Gastroesophageal sphincter (tissue), 4 donors: ENCODE measurements at regions not wholly inside any gene's neighbourhood (a gene's known extent, or its start where the extent isn't known, plus 50 kb on each side); places are given as distances from the start of the nearest gene placed in this dataset.
"Not testable (repeated sequence)": the region's sequence is repeated elsewhere in the genome, so short reads cannot be mapped to it uniquely, and the experiment has no call there.

Source experiments
- ATAC-seq: fragments of 150-250 bp; one replicate; pipeline ENCODE4 v1.9.1; 2016; ENCODE audit warnings: mild to moderate bottlenecking, moderate library complexity
- H3K27ac ChIP-seq, 4 donors: fragments of 200-600 bp; sonication (generic) in 3 of 4; 1 replicate in 3 of 4; 2 replicates in 1 of 4; pipeline ENCODE4 v1.5.1; 2016 to 2019
- H3K27me3 ChIP-seq: fragments of 200-600 bp; sonication (generic); one replicate; pipeline ENCODE4 v1.5.1; 2019
- H3K36me3 ChIP-seq, 2 donors: fragments of 200-600 bp; sonication (generic); one replicate each; pipeline ENCODE4 v1.5.1; 2019; ENCODE audit warnings: control low read depth in 1 of 2
- H3K4me1 ChIP-seq, 3 donors: fragments of 200-600 bp; sonication (generic); 1 replicate in 2 of 3; 2 replicates in 1 of 3; pipeline ENCODE4 v1.5.1; 2016 to 2019; ENCODE audit warnings: control low read depth in 2 of 3
- H3K4me3 ChIP-seq, 2 donors: fragments of 200-600 bp; sonication (generic); one replicate each; pipeline ENCODE4 v1.5.1; 2019; ENCODE audit warnings: mild to moderate bottlenecking in 1 of 2, moderate library complexity in 1 of 2
- H3K9me3 ChIP-seq, 3 donors: fragments of 200-600 bp; sonication (generic); one replicate each; pipeline ENCODE4 v1.5.1; 2017 to 2019; ENCODE audit warnings: control low read depth in 2 of 3
- CTCF ChIP-seq, 4 experiments: fragments of 200-600 bp in 2 of 4; fragments of 450-650 bp in 2 of 4; sonication (generic) in 1 of 4; IDR thresholded peaks; one replicate each; pipeline ENCODE4 v1.5.1; 2017 to 2019; ENCODE audit warnings: antibody characterized with exemption in 4 of 4, mild to moderate bottlenecking in 2 of 4, moderate library complexity in 2 of 4
- EP300 ChIP-seq: sonication (generic); formaldehyde crosslinking; IDR thresholded peaks from one replicate; pipeline ENCODE4 v1.6.1; 2017; ENCODE audit warnings: antibody characterized with exemption, mild to moderate bottlenecking
- POLR2A ChIP-seq, 2 donors: fragments of 450-650 bp; IDR thresholded peaks; one replicate each; pipeline ENCODE4 v1.6.1; 2017; ENCODE audit warnings: antibody characterized with exemption in 2 of 2, mild to moderate bottlenecking in 2 of 2, moderate library complexity in 1 of 2
- POLR2AphosphoS5 ChIP-seq: sonication (generic); formaldehyde crosslinking; IDR thresholded peaks from one replicate; pipeline ENCODE4 v1.6.1; 2017; ENCODE audit warnings: antibody characterized with exemption
- WGBS, 2 donors: methylation state at CpG; one replicate each; pipeline ENCODE4 v1.1.5; 2018; ENCODE audit warnings: low coverage in 1 of 2; 5-methylcytosine and 5-hydroxymethylcytosine counted together

GRCh38 chr10:6840201-6840691, 260.2 kb upstream of the PRKCQ start:
- no peak for TF ChIP-seq POLR2A (IDR thresholded peaks at IDR 0.05)
- no peak for TF ChIP-seq EP300
- no peak for TF ChIP-seq POLR2AphosphoS5
- no peak for TF ChIP-seq CTCF (IDR thresholded peaks at IDR 0.05)
- Histone ChIP-seq H3K4me3 (no peak overlapping the region), H3K9me3 (peaks cover 0 to 17% (median 0%) of the 10 kb centered on the region in 3 donors), H3K27ac (peak overlapping the region in 1 of 4 donors; percentile 55), H3K27me3 (no peaks in the 10 kb centered on the region), H3K4me1 (no peaks in the 10 kb centered on the region), H3K36me3 (no peaks in the 10 kb centered on the region)
- WGBS, 2 donors, result 80 to 90% methylated on average over 3 to 5 of the region's 5 CpGs
- ATAC-seq, result no peak

- TF ChIP-seq CTCF (IDR thresholded peaks at IDR 0.05) (peak in 2 of 4 experiments; percentile 9 to 36), POLR2AphosphoS5 (no peak), POLR2A (IDR thresholded peaks at IDR 0.05) (no peak), EP300 (no peak)
- 58 to 70% methylated on average over 2 of the region's 3 CpGs for WGBS, 2 donors
- Histone ChIP-seq H3K9me3 (peaks cover 0 to 10% (median 0%) of the 10 kb centered on the region in 3 donors), H3K27me3 (no peaks in the 10 kb centered on the region), H3K36me3 (no peaks in the 10 kb centered on the region), H3K4me1 (no peaks in the 10 kb centered on the region), H3K4me3 (no peak overlapping the region), H3K27ac (no peak overlapping the region)
- peak; percentile 34 for ATAC-seq
Measured at GRCh38 chr10:6838118-6838517, 258.0 kb upstream of the PRKCQ start.

- no peak for ATAC-seq
- Histone ChIP-seq H3K4me1 (no peaks in the 10 kb centered on the region), H3K27ac (no peak overlapping the region), H3K9me3 (no peaks in the 10 kb centered on the region), H3K27me3 (no peaks in the 10 kb centered on the region), H3K36me3 (no peaks in the 10 kb centered on the region), H3K4me3 (no peak overlapping the region)
- TF ChIP-seq EP300, result no peak
- TF ChIP-seq POLR2AphosphoS5, result no peak
- TF ChIP-seq CTCF (IDR thresholded peaks at IDR 0.05), result no peak
- TF ChIP-seq POLR2A (IDR thresholded peaks at IDR 0.05), result no peak
- 27 to 36% methylated on average over 1 to 2 of the region's 2 CpGs for WGBS, 2 donors
Measured at GRCh38 chr10:6833458-6834011, 253.5 kb upstream of the PRKCQ start.

- H3K4me3 ChIP-seq, H3K36me3 ChIP-seq, H3K27me3 ChIP-seq, H3K27ac ChIP-seq, H3K4me1 ChIP-seq, H3K9me3 ChIP-seq, ATAC-seq: not testable (repeated sequence)
- 60 to 68% methylated on average over 4 of the region's 4 CpGs for WGBS, 2 donors
Measured at GRCh38 chr10:6830981-6831380, 250.9 kb upstream of the PRKCQ start.

GRCh38 chr10:6824793-6825192, 244.7 kb upstream of the PRKCQ start:
- ATAC-seq, H3K27me3 ChIP-seq, H3K9me3 ChIP-seq, H3K4me1 ChIP-seq, H3K4me3 ChIP-seq, H3K27ac ChIP-seq, H3K36me3 ChIP-seq: not testable (repeated sequence)
- 64 to 73% methylated on average over 3 to 4 of the region's 5 CpGs for WGBS, 2 donors

GRCh38 chr10:6823770-6824169, 243.7 kb upstream of the PRKCQ start:
- H3K27ac ChIP-seq, result no peak overlapping the region
- 55 to 75% methylated on average over 1 of the region's 1 CpG for whole genome bisulfite sequencing, 2 donors
- H3K27me3 ChIP-seq, result peaks cover 8% of the 10 kb centered on the region
- TF ChIP-seq POLR2AphosphoS5, result no peak
- TF ChIP-seq CTCF (IDR thresholded peaks at IDR 0.05), result no peak
- TF ChIP-seq POLR2A (IDR thresholded peaks at IDR 0.05), result no peak
- TF ChIP-seq EP300, result no peak
- H3K9me3 ChIP-seq, result no peaks in the 10 kb centered on the region
- no peak for ATAC-seq
- H3K4me1 ChIP-seq, result no peaks in the 10 kb centered on the region
- no peaks in the 10 kb centered on the region for H3K36me3 ChIP-seq
- no peak overlapping the region for H3K4me3 ChIP-seq
